Ovary (tissue), 3 donors: ENCODE measurements at regions not wholly inside any gene's neighbourhood (a gene's known extent, or its start where the extent isn't known, plus 50 kb on each side); places are given as distances from the start of the nearest gene placed in this dataset.

Source experiments
- POLR2A ChIP-seq: fragments of 450-650 bp; IDR thresholded peaks from one replicate; pipeline ENCODE4 v1.6.1; 2017; ENCODE audit warnings: antibody characterized with exemption, mild to moderate bottlenecking, moderate library complexity
- TF ChIP-seq, protein P1 (sequence below), 3 donors: fragments of 450-650 bp in 2 of 3; fragments of 200-600 bp in 1 of 3; IDR thresholded peaks; one replicate each; pipeline versions ENCODE4 v1.5.1 to v1.8.0; 2016 to 2022; ENCODE audit warnings: antibody characterized with exemption in 3 of 3, mild to moderate bottlenecking in 1 of 3
- donor health status: DM: no; HTN: no; CAD: no.

DNA sequence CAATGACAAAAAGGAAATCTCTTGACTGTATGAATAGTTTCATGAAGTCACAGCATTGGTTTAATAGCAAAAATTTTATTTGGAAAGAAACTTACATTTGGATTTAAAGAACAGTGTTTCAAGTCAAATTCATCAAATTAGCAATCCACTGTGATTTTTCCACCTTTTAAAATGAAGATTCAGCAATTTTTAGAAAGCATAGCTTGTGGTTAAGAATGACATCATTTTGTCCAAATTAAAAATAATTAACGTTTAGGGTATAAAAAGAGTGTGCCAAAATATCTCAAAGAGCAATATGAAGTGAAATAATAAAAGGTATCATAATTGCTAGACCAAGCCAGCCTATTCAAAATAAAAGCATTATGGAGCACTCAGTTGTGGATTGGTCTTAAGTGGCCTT is 114.6 kb downstream of the PAX1 start:
- TF ChIP-seq, protein P1, sequence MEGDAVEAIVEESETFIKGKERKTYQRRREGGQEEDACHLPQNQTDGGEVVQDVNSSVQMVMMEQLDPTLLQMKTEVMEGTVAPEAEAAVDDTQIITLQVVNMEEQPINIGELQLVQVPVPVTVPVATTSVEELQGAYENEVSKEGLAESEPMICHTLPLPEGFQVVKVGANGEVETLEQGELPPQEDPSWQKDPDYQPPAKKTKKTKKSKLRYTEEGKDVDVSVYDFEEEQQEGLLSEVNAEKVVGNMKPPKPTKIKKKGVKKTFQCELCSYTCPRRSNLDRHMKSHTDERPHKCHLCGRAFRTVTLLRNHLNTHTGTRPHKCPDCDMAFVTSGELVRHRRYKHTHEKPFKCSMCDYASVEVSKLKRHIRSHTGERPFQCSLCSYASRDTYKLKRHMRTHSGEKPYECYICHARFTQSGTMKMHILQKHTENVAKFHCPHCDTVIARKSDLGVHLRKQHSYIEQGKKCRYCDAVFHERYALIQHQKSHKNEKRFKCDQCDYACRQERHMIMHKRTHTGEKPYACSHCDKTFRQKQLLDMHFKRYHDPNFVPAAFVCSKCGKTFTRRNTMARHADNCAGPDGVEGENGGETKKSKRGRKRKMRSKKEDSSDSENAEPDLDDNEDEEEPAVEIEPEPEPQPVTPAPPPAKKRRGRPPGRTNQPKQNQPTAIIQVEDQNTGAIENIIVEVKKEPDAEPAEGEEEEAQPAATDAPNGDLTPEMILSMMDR (IDR thresholded peaks at IDR 0.05): no peak
- TF ChIP-seq POLR2A: no peak
